Ishikawa (cell line): ENCODE measurements at regions not wholly inside any gene's neighbourhood (a gene's known extent, or its start where the extent isn't known, plus 50 kb on each side); places are given as distances from the start of the nearest gene placed in this dataset.

ENCODE experiments used
- CEBPB ChIP-seq: IDR thresholded peaks from 2 replicates; pipeline ENCODE4 v1.6.1; 2012
- CREB1 ChIP-seq: IDR thresholded peaks from 2 replicates; pipeline ENCODE4 v1.6.1; 2012; ENCODE audit warnings: low read depth
- EGR1 ChIP-seq: IDR thresholded peaks from 2 replicates; pipeline ENCODE4 v1.6.1; 2012
- EP300 ChIP-seq: IDR thresholded peaks from 2 replicates; pipeline ENCODE4 v1.6.1; 2012; ENCODE audit warnings: borderline replicate concordance
- FOXM1 ChIP-seq: IDR thresholded peaks from 2 replicates; pipeline ENCODE4 v1.6.1; 2012; ENCODE audit warnings: low read depth, borderline replicate concordance
- NFIC ChIP-seq: IDR thresholded peaks from 2 replicates; pipeline ENCODE4 v1.6.1; 2012
- RAD21 ChIP-seq: IDR thresholded peaks from 2 replicates; pipeline ENCODE4 v1.6.1; 2012; ENCODE audit warnings: low read depth
- REST ChIP-seq: IDR thresholded peaks from 2 replicates; pipeline ENCODE4 v1.6.1; 2012; ENCODE audit warnings: low read depth, mild to moderate bottlenecking
- TAF1 ChIP-seq: IDR thresholded peaks from 2 replicates; pipeline ENCODE4 v1.6.1; 2012; ENCODE audit warnings: low read depth, mild to moderate bottlenecking
- TCF12 ChIP-seq: IDR thresholded peaks from 2 replicates; pipeline ENCODE4 v1.6.1; 2012; ENCODE audit warnings: low read depth
- TEAD4 ChIP-seq: IDR thresholded peaks from 2 replicates; pipeline ENCODE4 v1.6.1; 2012
- USF1 ChIP-seq: IDR thresholded peaks from 2 replicates; pipeline ENCODE4 v1.6.1; 2012
- YY1 ChIP-seq: IDR thresholded peaks from 2 replicates; pipeline ENCODE4 v1.6.1; 2012; ENCODE audit warnings: low read depth
- ZBTB7A ChIP-seq: IDR thresholded peaks from 2 replicates; pipeline ENCODE4 v1.6.1; 2012; ENCODE audit warnings: low read depth
- TF ChIP-seq, protein P1 (sequence below): IDR thresholded peaks from 2 replicates; pipeline ENCODE4 v1.6.1; 2012

- TF ChIP-seq TEAD4, result no peak
- TF ChIP-seq TAF1, result no peak
Measured at GRCh38 chr3:117105686-117106085, 396.1 kb downstream of the TUSC7 start.

GRCh38 chr3:117106396-117106795, 396.8 kb downstream of the TUSC7 start:
- TF ChIP-seq TEAD4, result no peak
- TF ChIP-seq ZBTB7A, result no peak
- no peak for TF ChIP-seq REST
- TF ChIP-seq EGR1, result no peak
- TF ChIP-seq, protein P1, sequence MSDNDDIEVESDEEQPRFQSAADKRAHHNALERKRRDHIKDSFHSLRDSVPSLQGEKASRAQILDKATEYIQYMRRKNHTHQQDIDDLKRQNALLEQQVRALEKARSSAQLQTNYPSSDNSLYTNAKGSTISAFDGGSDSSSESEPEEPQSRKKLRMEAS, result no peak
- no peak for TF ChIP-seq YY1
- TF ChIP-seq EP300, result no peak
- TF ChIP-seq CREB1, result no peak
- TF ChIP-seq TAF1, result no peak
- no peak for TF ChIP-seq CEBPB
- TF ChIP-seq RAD21, result no peak
- no peak for TF ChIP-seq FOXM1
- TF ChIP-seq USF1, result no peak
- TF ChIP-seq TCF12, result no peak

DNA sequence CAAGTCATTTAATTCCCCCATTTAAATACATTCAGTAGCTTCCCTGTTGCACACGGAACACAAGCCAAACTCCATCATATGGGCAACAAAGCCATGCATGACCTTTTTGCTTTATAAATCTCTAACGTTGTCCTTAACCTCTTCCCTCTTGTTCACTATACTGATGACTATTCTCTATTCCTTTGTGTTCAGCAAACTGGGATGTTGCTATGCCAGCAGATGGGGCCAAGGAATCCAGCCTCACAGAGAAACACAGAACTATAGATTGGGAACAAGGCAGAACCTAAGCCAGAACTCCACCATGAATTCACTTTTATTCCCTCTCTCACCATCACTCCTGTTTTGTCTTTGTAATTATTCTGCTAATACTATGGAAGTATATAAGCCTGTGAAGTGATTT, 398.4 kb downstream of the TUSC7 start:
- TF ChIP-seq USF1 (no peak), CREB1 (no peak), TEAD4 (no peak), RAD21 (no peak), EGR1 (no peak), YY1 (no peak), EP300 (no peak), TCF12 (no peak), TAF1 (no peak), NFIC (no peak)
- TF ChIP-seq, protein P1, result no peak

DNA sequence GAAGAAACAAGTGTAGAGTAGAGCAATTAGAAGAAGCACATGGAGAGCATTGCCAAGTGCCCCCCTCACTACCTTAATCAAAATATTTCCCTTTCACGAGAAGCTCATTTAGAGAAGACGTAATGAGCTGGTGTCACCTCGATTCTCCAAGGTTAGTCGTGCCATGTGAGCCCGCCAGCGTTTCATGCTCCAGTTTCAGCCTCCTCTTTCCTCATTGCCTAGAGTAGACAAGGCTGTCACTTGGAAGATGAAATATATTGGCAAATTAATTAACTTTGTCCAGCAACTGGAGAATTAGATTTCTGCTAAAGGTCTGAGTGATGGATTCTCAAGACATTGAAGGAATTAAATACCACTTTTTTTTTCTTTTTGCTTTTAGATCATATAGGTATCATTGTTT, 399.6 kb downstream of the TUSC7 start:
- TF ChIP-seq EGR1 (no peak), TEAD4 (no peak), YY1 (no peak), CEBPB (no peak), ZBTB7A (no peak), NFIC (no peak), TAF1 (no peak), FOXM1 (no peak), EP300 (no peak), RAD21 (no peak), REST (no peak), USF1 (no peak), TCF12 (no peak), CREB1 (no peak)
- TF ChIP-seq, protein P1, result no peak

DNA sequence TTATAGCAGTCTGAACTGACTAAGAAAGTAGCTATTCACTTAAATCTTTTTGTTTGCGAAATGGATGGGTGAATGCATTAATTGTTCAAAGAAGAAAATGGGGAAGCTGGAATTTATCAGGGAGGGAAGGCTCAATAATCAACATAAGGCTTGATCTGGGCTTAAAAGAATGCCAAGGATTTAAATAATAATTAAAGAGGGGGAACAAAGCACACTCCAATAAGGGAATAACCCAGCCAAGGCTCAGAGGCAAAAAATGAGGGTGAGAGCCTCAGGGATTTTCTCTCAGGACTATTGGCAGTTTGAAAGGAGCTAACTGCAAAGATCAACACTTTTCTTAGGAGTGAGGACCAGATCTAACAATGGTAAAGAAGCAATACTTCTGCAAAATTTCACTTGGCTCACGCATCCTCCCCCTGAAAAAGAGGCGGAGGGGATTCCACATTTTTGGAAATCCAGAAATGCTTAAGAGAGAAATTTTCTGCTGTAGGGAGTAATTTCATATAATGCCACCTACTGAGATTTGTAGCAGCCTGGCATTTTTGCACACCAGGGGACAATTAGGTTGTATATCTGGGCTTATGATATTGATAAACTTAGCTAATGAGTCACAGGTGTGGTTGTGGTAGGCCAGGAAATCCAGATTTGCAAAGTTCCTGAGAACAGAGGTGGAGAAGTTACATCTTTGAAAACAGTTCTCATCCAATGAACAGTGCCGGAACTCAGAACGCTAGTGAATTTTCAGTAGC, 405.1 kb downstream of the TUSC7 start:
- TF ChIP-seq TCF12, result peak; percentile 66
- TF ChIP-seq REST, result no peak
- TF ChIP-seq EP300, result 0 out of 2 replicates have a peak, but pooled peaks have one; percentile 44
- TF ChIP-seq TEAD4, result peak; percentile 79
